HFF-Myc (cell line): ENCODE measurements at regions not wholly inside any gene's neighbourhood (a gene's known extent, or its start where the extent isn't known, plus 50 kb on each side); places are given as distances from the start of the nearest gene placed in this dataset.

Experiments
- DNase-seq: peaks from one replicate; pipeline ENCODE4 v3.0.0-alpha.2; 2011; ENCODE audit warnings: low read depth; ENCODE audit errors: extremely low read depth
- H3K4me3 ChIP-seq: replicated peaks from 2 replicates; pipeline ENCODE4 v1.5.1; 2011; ENCODE audit warnings: low read depth, mild to moderate bottlenecking, control low read depth, low read length
- CTCF ChIP-seq: IDR thresholded peaks from 2 replicates; pipeline ENCODE4 v1.5.1; 2012; ENCODE audit warnings: mild to moderate bottlenecking, low read depth, low read length, control low read depth; ENCODE audit errors: missing control alignments

GRCh38 chr21:39022035-39022434 is 161.2 kb downstream of the PSMG1 start:
- no peak overlapping the region for H3K4me3 ChIP-seq
- DNase-seq: no peak
- no peak for TF ChIP-seq CTCF

- no peak overlapping the region for H3K4me3 ChIP-seq
- no peak for TF ChIP-seq CTCF
- DNase-seq: no peak
Observed at GRCh38 chr21:39021478-39021832, 161.8 kb downstream of the PSMG1 start.

GRCh38 chr21:39020751-39021477 is 162.3 kb downstream of the PSMG1 start:
- TF ChIP-seq CTCF: no peak
- DNase-seq: no peak
- H3K4me3 ChIP-seq: no peak overlapping the region

- DNase-seq: no peak
- H3K4me3 ChIP-seq: no peak overlapping the region
- TF ChIP-seq CTCF: no peak
Observed at GRCh38 chr21:39018730-39019129, 164.5 kb downstream of the PSMG1 start.

GRCh38 chr21:39016740-39017315 is 166.4 kb downstream of the PSMG1 start:
- H3K4me3 ChIP-seq: no peak overlapping the region
- DNase-seq: peak; percentile 19
- no peak for TF ChIP-seq CTCF

- H3K4me3 ChIP-seq: no peak overlapping the region
- no peak for TF ChIP-seq CTCF
- peak; percentile 90 for DNase-seq
Observed at GRCh38 chr21:39014747-39015146, 168.5 kb downstream of the PSMG1 start.
